Stimulated activated CD4-positive, alpha-beta T cell treated with anti-CD3 and anti-CD28 coated beads, Interleukin-4, amount 100 ng/mL, for 24 hours (primary cell): ENCODE measurements at regions not wholly inside any gene's neighbourhood (a gene's known extent, or its start where the extent isn't known, plus 50 kb on each side); places are given as distances from the start of the nearest gene placed in this dataset.
"Not testable (repeated sequence)": the region's sequence is repeated elsewhere in the genome, so short reads cannot be mapped to it uniquely, and the experiment has no call there.

ENCODE experiments used
- DNase-seq: peaks from one replicate; pipeline ENCODE4 v3.0.0-alpha.2; 2020

- DNase-seq, result no peak
Measured at GRCh38 chr1:188669728-188670382, 1807.8 kb downstream of the BRINP3 start.

- no peak for DNase-seq
Measured at GRCh38 chr1:188670837-188671236, 1806.8 kb downstream of the BRINP3 start.

DNA sequence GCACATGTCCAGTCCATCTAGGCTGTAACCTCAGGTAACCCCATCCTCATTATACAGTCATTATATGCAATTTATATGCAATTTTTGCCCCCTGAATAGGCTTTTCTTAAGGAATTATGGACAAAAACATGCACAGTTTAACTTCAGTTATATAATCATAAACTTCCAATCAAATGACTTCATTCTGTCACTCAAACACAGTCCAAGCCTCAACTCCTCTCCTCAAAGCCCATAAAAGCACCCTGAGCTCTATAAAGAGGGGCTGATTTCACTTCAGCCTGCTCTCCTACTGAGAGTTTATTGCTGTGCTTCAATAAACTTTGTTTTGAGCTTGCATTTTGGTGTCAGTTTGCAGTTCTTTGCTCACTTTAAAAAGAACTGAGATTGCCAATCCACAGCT, 1805.5 kb downstream of the BRINP3 start:
- no peak for DNase-seq

DNA sequence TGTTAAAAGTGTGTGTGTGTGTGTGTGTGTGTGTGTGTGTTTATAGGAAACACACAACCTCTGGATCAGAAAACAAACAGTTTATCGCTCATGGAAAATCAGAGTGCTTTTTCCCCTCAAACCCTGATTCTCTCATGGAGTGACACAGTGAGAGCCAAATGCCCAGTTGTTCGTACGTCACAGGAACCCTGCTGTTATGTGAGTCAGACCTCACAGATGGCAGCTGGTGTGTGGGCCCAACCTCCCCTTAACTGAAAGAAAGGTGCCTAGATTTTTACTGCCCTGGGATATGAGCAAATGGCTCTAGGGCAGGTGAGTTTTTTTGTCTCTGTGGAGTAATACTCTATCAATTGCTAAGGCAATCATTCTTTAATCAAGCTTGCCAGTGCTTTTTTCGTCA, 1788.1 kb downstream of the BRINP3 start:
- no peak for DNase-seq

DNA sequence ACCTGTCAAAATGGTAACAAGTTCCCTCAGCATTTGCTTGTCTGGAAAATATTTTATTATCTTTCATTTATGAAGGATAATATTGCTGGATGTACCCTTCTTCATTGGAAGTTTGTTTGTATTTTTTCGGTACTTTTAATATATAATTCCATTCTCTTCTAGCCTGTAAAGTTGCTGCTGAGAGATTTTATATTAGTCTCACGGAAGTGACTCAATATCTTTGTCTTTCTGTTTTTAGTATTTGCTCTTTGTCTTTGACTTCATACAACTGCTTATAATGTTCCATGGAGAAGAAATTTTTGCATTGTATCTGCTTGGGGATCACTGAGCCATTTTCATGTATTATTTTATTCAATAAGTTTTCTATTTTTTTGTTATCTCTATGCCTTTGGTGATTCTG, 1777.5 kb downstream of the BRINP3 start:
- DNase-seq, result no peak

GRCh38 chr1:188706742-188707141, 1770.9 kb downstream of the BRINP3 start:
- no peak for DNase-seq

- no peak for DNase-seq
Measured at GRCh38 chr1:188708795-188709535, 1768.7 kb downstream of the BRINP3 start.

- no peak for DNase-seq
Measured at GRCh38 chr1:188715566-188715965, 1762.1 kb downstream of the BRINP3 start.

- DNase-seq, result no peak
Measured at GRCh38 chr1:188719735-188720134, 1757.9 kb downstream of the BRINP3 start.

DNA sequence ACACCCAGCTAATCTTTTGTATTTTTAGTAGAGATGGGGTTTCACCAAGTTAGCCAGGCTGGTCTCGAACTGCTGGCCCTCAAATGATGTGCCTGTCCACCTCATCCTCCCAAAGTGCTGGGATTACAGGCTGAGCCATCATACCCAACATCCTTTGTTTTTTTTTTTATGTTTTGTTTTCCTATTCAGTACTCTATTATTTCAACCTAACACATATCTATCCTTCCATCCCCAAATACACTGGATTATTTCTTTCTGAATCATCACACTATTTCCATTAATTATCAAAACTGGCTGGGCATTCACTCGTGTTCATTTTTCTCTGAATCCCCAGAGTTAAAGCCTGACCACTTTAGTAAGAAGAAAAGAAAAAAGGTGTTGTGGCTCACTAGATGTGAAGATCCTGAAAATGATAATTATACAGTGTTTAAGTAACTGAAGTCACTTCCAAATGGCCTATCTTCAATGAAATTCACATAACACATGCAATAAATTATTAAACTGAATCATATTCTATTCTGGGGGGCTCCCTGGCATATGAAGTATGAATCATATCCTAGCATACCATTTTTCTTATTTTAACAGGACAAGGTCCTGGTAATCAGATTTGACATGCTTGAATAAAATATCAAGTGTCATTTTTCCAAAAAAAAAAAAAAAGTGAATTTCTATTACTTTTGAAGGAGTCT, 1754.2 kb downstream of the BRINP3 start:
- DNase-seq, result no peak

GRCh38 chr1:188729039-188729438, 1748.6 kb downstream of the BRINP3 start:
- DNase-seq, result no peak

GRCh38 chr1:188735567-188735966, 1742.1 kb downstream of the BRINP3 start:
- DNase-seq, result no peak

DNA sequence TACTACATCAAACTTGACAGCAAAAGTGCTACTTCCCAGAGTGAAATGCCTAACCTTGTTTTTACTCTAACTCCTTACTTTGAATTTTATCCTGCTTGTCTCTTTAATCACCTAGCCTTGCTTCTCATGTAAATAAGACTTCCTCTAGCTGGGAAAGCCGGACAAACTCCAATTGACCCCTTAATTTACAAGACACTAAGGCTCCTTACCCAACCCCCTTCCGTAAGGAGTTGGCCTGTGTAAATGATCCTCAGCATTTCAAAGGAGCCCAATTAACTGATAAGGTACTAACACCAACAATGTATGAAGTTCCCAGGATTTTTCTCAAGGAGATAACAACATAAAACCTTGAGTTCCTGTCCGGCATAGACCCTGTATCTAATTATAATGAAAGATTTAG, 1728.4 kb downstream of the BRINP3 start:
- not testable (repeated sequence) for DNase-seq

GRCh38 chr1:188752027-188752426, 1725.6 kb downstream of the BRINP3 start:
- not testable (repeated sequence) for DNase-seq

- not testable (repeated sequence) for DNase-seq
Measured at GRCh38 chr1:188757747-188758146, 1719.9 kb downstream of the BRINP3 start.

DNA sequence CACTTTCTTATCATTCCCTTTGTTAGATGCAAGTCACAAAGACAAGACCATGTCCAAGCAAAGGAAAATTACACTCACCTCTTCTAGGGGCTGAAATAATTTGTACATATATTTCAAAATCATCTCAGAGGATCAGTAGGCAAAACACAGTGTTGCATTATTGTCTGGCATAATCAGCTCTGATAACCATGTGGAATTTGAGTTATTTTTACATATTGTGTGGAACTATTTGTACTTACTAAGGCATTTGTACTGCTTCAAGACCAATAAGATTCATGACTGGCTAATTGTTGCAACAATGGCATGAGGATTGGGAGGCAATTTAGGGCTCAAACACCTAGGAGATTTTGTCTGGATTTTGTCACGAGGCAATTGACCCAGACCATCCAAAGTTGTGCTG, 1716.4 kb downstream of the BRINP3 start:
- DNase-seq, result no peak

- DNase-seq, result no peak
Measured at GRCh38 chr1:188762166-188762743, 1715.4 kb downstream of the BRINP3 start.

- DNase-seq, result no peak
Measured at GRCh38 chr1:188763541-188763940, 1714.1 kb downstream of the BRINP3 start.

DNA sequence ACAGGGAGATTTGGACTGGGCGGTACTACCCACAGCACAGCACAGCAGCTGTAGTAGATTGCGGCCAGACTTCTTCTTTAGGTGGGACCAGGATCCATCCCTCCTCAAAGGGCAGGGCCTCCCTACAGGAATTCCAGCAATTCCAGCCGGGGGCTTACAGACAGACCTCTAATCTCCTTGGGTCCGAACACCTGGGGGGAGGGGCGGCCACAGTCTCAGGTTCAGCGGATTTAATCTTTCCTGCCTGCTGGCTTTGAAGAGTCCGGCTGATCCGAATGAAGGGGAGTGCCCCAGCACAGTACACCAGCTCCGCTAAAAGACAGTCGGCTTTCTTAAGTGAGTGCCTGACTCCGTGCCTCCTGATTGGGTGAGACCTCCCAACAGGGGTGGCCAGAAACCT, 1708.5 kb downstream of the BRINP3 start:
- DNase-seq, result no peak

DNA sequence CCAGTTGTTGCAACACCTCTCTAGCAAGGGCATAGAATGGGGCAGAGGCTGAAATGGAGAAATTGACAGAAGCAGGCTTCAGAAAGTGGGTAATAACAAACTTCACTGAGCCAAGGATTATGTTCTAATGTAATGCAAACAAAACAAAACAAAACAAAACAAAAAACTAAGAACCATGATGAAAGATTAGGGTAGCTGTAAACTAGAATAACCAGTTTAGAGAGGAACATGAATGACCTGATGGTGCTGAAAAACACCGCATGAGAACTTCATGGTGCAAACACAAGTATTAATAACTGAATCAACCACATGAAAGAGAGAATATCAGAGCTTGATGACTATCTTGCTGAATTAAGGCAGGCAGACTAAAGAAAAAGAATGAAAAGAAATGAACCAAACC, 1707.7 kb downstream of the BRINP3 start:
- DNase-seq, result no peak

DNA sequence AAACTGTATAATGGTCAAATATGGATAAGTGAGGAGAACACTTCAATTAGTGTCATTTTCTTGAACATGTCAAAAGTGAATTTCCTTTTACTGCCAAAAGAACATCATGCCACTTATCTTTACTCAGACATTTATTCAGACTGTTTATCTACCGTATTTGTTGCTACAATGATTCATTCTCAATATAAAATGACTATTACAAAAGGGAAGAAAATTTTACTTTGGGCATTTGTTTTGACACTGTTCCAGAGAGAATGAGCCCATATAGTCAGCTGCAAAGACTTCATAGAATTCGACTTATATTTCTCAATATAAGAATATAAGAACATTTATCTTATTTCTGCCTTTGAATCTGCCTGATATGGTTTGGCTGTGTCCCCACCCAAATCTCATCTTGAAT, 1699.1 kb downstream of the BRINP3 start:
- no peak for DNase-seq

GRCh38 chr1:188782220-188782841, 1695.3 kb downstream of the BRINP3 start:
- DNase-seq, result no peak

DNA sequence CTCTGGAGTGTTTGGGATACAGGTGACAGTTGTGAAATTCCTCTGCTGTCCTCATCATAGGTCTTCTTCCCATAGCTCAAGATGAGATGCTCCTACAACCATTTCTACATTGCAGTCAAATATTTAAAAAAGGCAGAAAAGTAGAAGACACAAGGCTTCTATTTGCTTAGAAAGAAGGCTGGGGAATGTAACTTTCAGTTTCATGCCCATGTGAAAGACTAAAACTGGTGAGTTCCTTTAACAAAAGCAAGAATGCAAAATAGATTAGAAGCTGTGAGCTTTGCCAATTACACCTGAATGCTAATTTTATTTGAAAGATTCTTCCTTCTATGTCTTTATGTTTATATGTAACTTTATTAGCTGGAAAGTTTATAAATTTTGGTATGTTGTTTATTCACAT, 1682.7 kb downstream of the BRINP3 start:
- no peak for DNase-seq
